B cell (primary cell): ENCODE measurements at regions not wholly inside any gene's neighbourhood (a gene's known extent, or its start where the extent isn't known, plus 50 kb on each side); places are given as distances from the start of the nearest gene placed in this dataset.
"Not testable (repeated sequence)": the region's sequence is repeated elsewhere in the genome, so short reads cannot be mapped to it uniquely, and the experiment has no call there.

Experiments
- ATAC-seq: fragments of 200-7000 bp; cut with Tn5 transposase; one replicate; pipeline ENCODE4 v1.10.0; 2021; ENCODE audit warnings: low read depth, mild to moderate bottlenecking, moderate number of reproducible peaks, moderate library complexity
- CTCF ChIA-PET: fragments of 350-600 bp; sonication (Branson Sonifier 250); formaldehyde crosslinking; loops from one replicate; lab custom pipeline; 2021; ENCODE audit warnings: antibody characterized with exemption, inconsistent platforms; lab: Charles Lee
- POLR2A ChIA-PET: fragments of 350-600 bp; sonication (Branson Sonifier 250); formaldehyde crosslinking; loops from one replicate; lab custom pipeline; 2021; ENCODE audit warnings: antibody characterized with exemption; lab: Charles Lee
- DNase-seq: peaks from one replicate; pipeline ENCODE4 v3.0.0; 2013
- H2AFZ ChIP-seq: 2 replicates; pipeline ENCODE4 v1.6.1; 2012; ENCODE audit warnings: mild to moderate bottlenecking, low read depth, low read length; ENCODE audit not compliant: insufficient read depth, poor library complexity, severe bottlenecking
- H3K27ac ChIP-seq, 2 donors: 1 replicate in 1 of 2; 2 replicates in 1 of 2; pipeline ENCODE4 v1.5.1; 2012 to 2013; ENCODE audit warnings: low read length in 2 of 2, mild to moderate bottlenecking in 2 of 2, moderate library complexity in 1 of 2
- H3K27me3 ChIP-seq, 4 experiments: fragments of 200-600 bp in 1 of 4; sonication (generic) in 1 of 4; replicated peaks in 1 of 4; 1 replicate in 2 of 4; 2 replicates in 2 of 4; pipeline versions ENCODE4 v1.6.1 to v1.7.0; 2013 to 2016; ENCODE audit warnings: low read length in 3 of 4, mild to moderate bottlenecking in 2 of 4, mixed read lengths in 1 of 4, moderate library complexity in 1 of 4; ENCODE audit not compliant: insufficient read depth in 4 of 4, control insufficient read depth in 3 of 4; ENCODE audit errors: control extremely low read depth in 1 of 4
- H3K36me3 ChIP-seq, 2 experiments: replicated peaks in 1 of 2; 1 replicate in 1 of 2; 2 replicates in 1 of 2; pipeline versions ENCODE4 v1.6.1 to v1.7.1; 2013; ENCODE audit warnings: low read length in 1 of 2; ENCODE audit not compliant: insufficient read depth in 2 of 2, control insufficient read depth in 1 of 2; ENCODE audit errors: control extremely low read depth in 1 of 2, extremely low read depth in 1 of 2
- H3K4me1 ChIP-seq, 2 donors: fragments of 200-600 bp in 1 of 2; sonication (generic) in 1 of 2; 1 replicate in 1 of 2; 2 replicates in 1 of 2; pipeline versions ENCODE4 v1.5.1 to v1.6.1; 2013 to 2017; ENCODE audit warnings: low read length in 2 of 2; ENCODE audit not compliant: control insufficient read depth in 2 of 2, insufficient read depth in 2 of 2
- H3K4me2 ChIP-seq: replicated peaks from 2 replicates; pipeline ENCODE3; 2012; ENCODE audit warnings: mild to moderate bottlenecking, low read depth, low read length; ENCODE audit not compliant: poor library complexity, severe bottlenecking
- H3K4me3 ChIP-seq, 5 experiments: fragments of 200-600 bp in 1 of 5; sonication (generic) in 1 of 5; 1 replicate in 3 of 5; 2 replicates in 2 of 5; pipeline versions ENCODE4 v1.5.1 to v1.7.0; 2011 to 2016; ENCODE audit warnings: low read length in 4 of 5, mild to moderate bottlenecking in 4 of 5, low read depth in 2 of 5, control low read depth in 1 of 5, moderate library complexity in 1 of 5; ENCODE audit not compliant: insufficient read depth in 1 of 5; ENCODE audit errors: control extremely low read depth in 1 of 5, extremely low read depth in 1 of 5
- H3K79me2 ChIP-seq: fragments of 200-600 bp; sonication (generic); one replicate; pipeline ENCODE4 v1.6.0; 2016; ENCODE audit warnings: low read length; ENCODE audit not compliant: control insufficient read depth, insufficient read depth
- H3K9ac ChIP-seq: fragments of 200-600 bp; sonication (generic); 2 replicates; pipeline ENCODE4 v1.6.1; 2017; ENCODE audit warnings: mild to moderate bottlenecking, low read length, moderate library complexity
- H3K9me3 ChIP-seq, 3 donors: one replicate each; pipeline versions ENCODE4 v1.6.1 to v1.7.1; 2013; ENCODE audit warnings: low read length in 2 of 3; ENCODE audit not compliant: control insufficient read depth in 2 of 3, insufficient read depth in 1 of 3; ENCODE audit errors: control extremely low read depth in 1 of 3
- H4K20me1 ChIP-seq: 2 replicates; pipeline ENCODE4 v1.6.0; 2012; ENCODE audit warnings: mild to moderate bottlenecking, low read length; ENCODE audit not compliant: insufficient read depth, control insufficient read depth, poor library complexity, severe bottlenecking
- H3K27ac Mint-ChIP-seq: one replicate; pipeline ENCODE4 v1.8.0; 2021; ENCODE audit warnings: mixed read lengths
- H3K27me3 Mint-ChIP-seq: one replicate; pipeline ENCODE4 v1.8.0; 2021; ENCODE audit warnings: mixed read lengths
- H3K4me1 Mint-ChIP-seq: one replicate; pipeline ENCODE4 v1.8.0; 2021; ENCODE audit warnings: mixed read lengths
- H3K4me3 Mint-ChIP-seq: one replicate; pipeline ENCODE4 v1.8.0; 2021; ENCODE audit warnings: mixed read lengths
- H3K9me3 Mint-ChIP-seq: one replicate; pipeline ENCODE4 v1.8.0; 2022; ENCODE audit warnings: mixed read lengths; ENCODE audit not compliant: insufficient read depth
- CTCF ChIP-seq: fragments of 200-600 bp; IDR thresholded peaks from one replicate; pipeline ENCODE4 v1.8.0; 2022; ENCODE audit warnings: antibody characterized with exemption, mild to moderate bottlenecking
- EZH2 ChIP-seq: IDR thresholded peaks from 2 replicates; pipeline ENCODE4 v1.6.1; 2012; ENCODE audit warnings: borderline replicate concordance, low read depth, mild to moderate bottlenecking, moderate library complexity, low read length; ENCODE audit not compliant: insufficient read depth, poor library complexity, severe bottlenecking
- WGBS: methylation state at CpG from one replicate; pipeline ENCODE4 v1.1.5; 2013; ENCODE audit warnings: missing lambda C conversion rate; ENCODE audit not compliant: insufficient coverage; 5-methylcytosine and 5-hydroxymethylcytosine counted together
- intact Hi-C: fragments of 100-400 bp; cut with micrococcal nuclease; formaldehyde crosslinking; loops from one replicate; pipeline ENCODE4 v1.10.0; 2022

- Histone ChIP-seq H3K4me1 (no peaks in the 10 kb centered on the region), H3K9me3 (peaks cover 0 to 8% (median 0%) of the 10 kb centered on the region in 3 donors), H3K36me3 (no peaks in the 10 kb centered on the region), H3K79me2 (no peaks in the 10 kb centered on the region), H3K4me2 (no peak overlapping the region), H3K9ac (no peak overlapping the region), H2AFZ (no peak overlapping the region), H3K4me3 (no peak overlapping the region), H3K27me3 (no peaks in the 10 kb centered on the region), H3K27ac (no peak overlapping the region), H4K20me1 (no peaks in the 10 kb centered on the region)
- no peak overlapping the region for H3K4me3 Mint-ChIP-seq
- H3K4me1 Mint-ChIP-seq: no peaks in the 10 kb centered on the region
- CTCF ChIA-PET: no interaction called here
- no peak overlapping the region for H3K27ac Mint-ChIP-seq
- intact Hi-C loops: no loop called here
- POLR2A ChIA-PET: no interaction called here
- DNase-seq (no peak), ATAC-seq (no peak)
- H3K27me3 Mint-ChIP-seq: no peaks in the 10 kb centered on the region
- no peak for TF ChIP-seq CTCF
- no peak for TF ChIP-seq EZH2
- peaks cover 10% of the 10 kb centered on the region for H3K9me3 Mint-ChIP-seq
These were observed 95.8 kb upstream of the IRAK1BP1 start for GRCh38 chr6:78771586-78771985.

- TF ChIP-seq CTCF (no peak), EZH2 (no peak)
- no peak overlapping the region for H3K4me3 Mint-ChIP-seq
- H3K4me2 ChIP-seq: no peak overlapping the region
- H3K79me2 ChIP-seq: no peaks in the 10 kb centered on the region
- no peaks in the 10 kb centered on the region for H3K36me3 ChIP-seq
- DNase-seq (no peak), ATAC-seq (no peak)
- ChIA-PET POLR2A (no interaction called here), CTCF (no interaction called here)
- intact Hi-C loops: no loop called here
- no peak overlapping the region for H3K4me3 ChIP-seq
- no peak overlapping the region for H3K27ac ChIP-seq
- H3K27me3 Mint-ChIP-seq: no peaks in the 10 kb centered on the region
- H3K4me1 Mint-ChIP-seq: no peaks in the 10 kb centered on the region
- H4K20me1 ChIP-seq: no peaks in the 10 kb centered on the region
- H3K4me1 ChIP-seq: no peaks in the 10 kb centered on the region
- no peaks in the 10 kb centered on the region for H3K9me3 Mint-ChIP-seq
- no CpG with 5 or more reads among the region's 4 CpGs for WGBS
- H3K27me3 ChIP-seq: no peaks in the 10 kb centered on the region
- H3K9me3 ChIP-seq: peaks cover 0 to 4% (median 0%) of the 10 kb centered on the region in 3 donors
- no peak overlapping the region for H3K27ac Mint-ChIP-seq
- H3K9ac ChIP-seq: no peak overlapping the region
- no peak overlapping the region for H2AFZ ChIP-seq
These were observed 86.3 kb upstream of the IRAK1BP1 start for GRCh38 chr6:78781001-78781400.

GRCh38 chr6:78783366-78783765, 84.0 kb upstream of the IRAK1BP1 start:
- H3K27ac Mint-ChIP-seq, POLR2A ChIA-PET, H3K27me3 ChIP-seq: not testable (repeated sequence)

More at GRCh38 chr6:78783366-78783765, 84.0 kb upstream of the IRAK1BP1 start:
- H4K20me1 ChIP-seq, CTCF ChIA-PET, H3K27ac ChIP-seq, ATAC-seq, H3K79me2 ChIP-seq, H3K4me3 Mint-ChIP-seq, H3K4me1 Mint-ChIP-seq, H3K36me3 ChIP-seq, H3K9me3 Mint-ChIP-seq, H3K4me2 ChIP-seq, H3K9ac ChIP-seq, DNase-seq, H3K27me3 Mint-ChIP-seq, H3K9me3 ChIP-seq, intact Hi-C loops, H3K4me3 ChIP-seq, H3K4me1 ChIP-seq, H2AFZ ChIP-seq: not testable (repeated sequence)
- whole genome bisulfite sequencing: 91% methylated on average over 6 of the region's 6 CpGs
